Fibroblast of skin of left quadriceps (primary cell): ENCODE measurements at regions not wholly inside any gene's neighbourhood (a gene's known extent, or its start where the extent isn't known, plus 50 kb on each side); places are given as distances from the start of the nearest gene placed in this dataset.
"Not testable (repeated sequence)": the region's sequence is repeated elsewhere in the genome, so short reads cannot be mapped to it uniquely, and the experiment has no call there.

Source experiments
- DNase-seq, 2 experiments: peaks; one replicate each; pipeline ENCODE4 v3.0.0-alpha.2; 2013; ENCODE audit warnings: low read depth in 2 of 2

- no peak for DNase-seq
Measured at GRCh38 chr3:166451997-166452396, 614.8 kb upstream of the BCHE start.

GRCh38 chr3:166447513-166447912 is 610.3 kb upstream of the BCHE start:
- DNase-seq, result no peak

- DNase-seq, result no peak
Measured at GRCh38 chr3:166446986-166447385, 609.8 kb upstream of the BCHE start.

- DNase-seq, result no peak
Measured at GRCh38 chr3:166446291-166446690, 609.1 kb upstream of the BCHE start.

GRCh38 chr3:166445865-166446264 is 608.6 kb upstream of the BCHE start:
- DNase-seq, result no peak

- DNase-seq, result no peak
Measured at GRCh38 chr3:166444756-166445155, 607.5 kb upstream of the BCHE start.

GRCh38 chr3:166444336-166444735 is 607.1 kb upstream of the BCHE start:
- no peak for DNase-seq

GRCh38 chr3:166435469-166436057 is 598.3 kb upstream of the BCHE start:
- DNase-seq, result no peak

- no peak for DNase-seq
Measured at GRCh38 chr3:166433060-166433459, 595.8 kb upstream of the BCHE start.

GRCh38 chr3:166425900-166426611 is 588.8 kb upstream of the BCHE start:
- no peak for DNase-seq

- DNase-seq, result no peak
Measured at GRCh38 chr3:166425021-166425420, 587.8 kb upstream of the BCHE start.

- not testable (repeated sequence) for DNase-seq
Measured at GRCh38 chr3:166423824-166424513, 586.7 kb upstream of the BCHE start.

GRCh38 chr3:166422556-166422955 is 585.3 kb upstream of the BCHE start:
- no peak for DNase-seq

GRCh38 chr3:166420071-166420470 is 582.8 kb upstream of the BCHE start:
- no peak for DNase-seq

- DNase-seq, result no peak
Measured at GRCh38 chr3:166405896-166406295, 568.7 kb upstream of the BCHE start.

- DNase-seq, result no peak
Measured at GRCh38 chr3:166405465-166405864, 568.2 kb upstream of the BCHE start.

GRCh38 chr3:166390303-166390702 is 553.1 kb upstream of the BCHE start:
- no peak for DNase-seq

- DNase-seq, result no peak
Measured at GRCh38 chr3:166388321-166388720, 551.1 kb upstream of the BCHE start.

GRCh38 chr3:166372571-166373106 is 535.4 kb upstream of the BCHE start:
- DNase-seq, result no peak

GRCh38 chr3:166367947-166368533 is 530.8 kb upstream of the BCHE start:
- no peak for DNase-seq

- no peak for DNase-seq
Measured at GRCh38 chr3:166362698-166363097, 525.5 kb upstream of the BCHE start.

GRCh38 chr3:166360720-166361119 is 523.5 kb upstream of the BCHE start:
- DNase-seq, result no peak
